ENCODE measurements at regions not wholly inside any gene's neighbourhood (a gene's known extent, or its start where the extent isn't known, plus 50 kb on each side); places are given as distances from the start of the nearest gene placed in this dataset.

GRCh38 chr7:23893176-23893941 lies 183.3 kb downstream of the STK31 start:
- Histone ChIP-seq H3K36me3 (ENCODE audit: control insufficient read depth in 2 of 2, extremely low read depth in 1 of 2, insufficient read depth in 2 of 2, low read length in 2 of 2) (no peaks in the 10 kb centered on the region), H2AFZ (ENCODE audit: control insufficient read depth, low read length) (no peak overlapping the region), H3K27ac (ENCODE audit: control insufficient read depth, insufficient read depth, low read length) (no peak overlapping the region), H4K20me1 (ENCODE audit: control insufficient read depth, extremely low read depth, insufficient read depth, low read length) (no peaks in the 10 kb centered on the region), H3K4me1 (ENCODE audit: control insufficient read depth, extremely low read depth, insufficient read depth, low read length) (no peaks in the 10 kb centered on the region), H3K9me1 (ENCODE audit: control insufficient read depth, extremely low read depth, insufficient read depth, low read length) (no peaks in the 10 kb centered on the region), H3K79me2 (ENCODE audit: control insufficient read depth, insufficient read depth, low read length) (no peaks in the 10 kb centered on the region), H3K4me2 (ENCODE audit: control insufficient read depth, extremely low read depth, insufficient read depth, low read depth, low read length) (no peak overlapping the region), H3K27me3 (ENCODE audit: control insufficient read depth, extremely low read depth, insufficient read depth, low read length) (peaks cover 3% of the 10 kb centered on the region), H3K9me3 (ENCODE audit: control insufficient read depth, low read depth, low read length) (no peaks in the 10 kb centered on the region), H3K4me3 (ENCODE audit: control insufficient read depth in 2 of 3, extremely low read depth in 1 of 3, insufficient read depth in 2 of 3, low read depth in 1 of 3, low read length in 3 of 3) (no peak overlapping the region), H3K9ac (ENCODE audit: control insufficient read depth, extremely low read depth, insufficient read depth, low read length) (no peak overlapping the region)
- FAIRE-seq (no peak), DNase-seq (ENCODE audit: low read depth, low spot score) (no peak)
- dilution Hi-C loops (cut with MboI; ENCODE audit: extremely low pct_ligation_motif_present, low sequenced_read_pairs), result no loop called here
- TF ChIP-seq EZH2 (IDR thresholded peaks at IDR 0.05; ENCODE audit: low read length) (no peak), CTCF (optimal IDR thresholded peaks at IDR 0.05 in 1 of 3, IDR thresholded peaks at IDR 0.05 in 1 of 3, conservative IDR thresholded peaks at IDR 0.05 in 1 of 3; ENCODE audit: extremely low read depth in 1 of 3, insufficient read depth in 2 of 3, low read length in 3 of 3) (no peak)

- H2AFZ ChIP-seq (ENCODE audit: control insufficient read depth, low read length), result no peak overlapping the region
- no peaks in the 10 kb centered on the region for H3K4me1 ChIP-seq (ENCODE audit: control insufficient read depth, extremely low read depth, insufficient read depth, low read length)
- FAIRE-seq (no peak), DNase-seq (ENCODE audit: low read depth, low spot score) (no peak)
- no peak overlapping the region for H3K27ac ChIP-seq (ENCODE audit: control insufficient read depth, insufficient read depth, low read length)
- H4K20me1 ChIP-seq (ENCODE audit: control insufficient read depth, extremely low read depth, insufficient read depth, low read length), result no peaks in the 10 kb centered on the region
- H3K36me3 ChIP-seq (ENCODE audit: control insufficient read depth in 2 of 2, extremely low read depth in 1 of 2, insufficient read depth in 2 of 2, low read length in 2 of 2), result no peaks in the 10 kb centered on the region
- TF ChIP-seq EZH2 (IDR thresholded peaks at IDR 0.05; ENCODE audit: low read length), result no peak
- TF ChIP-seq CTCF (optimal IDR thresholded peaks at IDR 0.05 in 1 of 3, IDR thresholded peaks at IDR 0.05 in 1 of 3, conservative IDR thresholded peaks at IDR 0.05 in 1 of 3; ENCODE audit: extremely low read depth in 1 of 3, insufficient read depth in 2 of 3, low read length in 3 of 3), result no peak
- no peaks in the 10 kb centered on the region for H3K9me1 ChIP-seq (ENCODE audit: control insufficient read depth, extremely low read depth, insufficient read depth, low read length)
- dilution Hi-C loops (cut with MboI; ENCODE audit: extremely low pct_ligation_motif_present, low sequenced_read_pairs), result no loop called here
- no peak overlapping the region for H3K4me2 ChIP-seq (ENCODE audit: control insufficient read depth, extremely low read depth, insufficient read depth, low read depth, low read length)
- no peak overlapping the region for H3K9ac ChIP-seq (ENCODE audit: control insufficient read depth, extremely low read depth, insufficient read depth, low read length)
- no peaks in the 10 kb centered on the region for H3K79me2 ChIP-seq (ENCODE audit: control insufficient read depth, insufficient read depth, low read length)
- no peak overlapping the region for H3K4me3 ChIP-seq (ENCODE audit: control insufficient read depth in 2 of 3, extremely low read depth in 1 of 3, insufficient read depth in 2 of 3, low read depth in 1 of 3, low read length in 3 of 3)
- H3K27me3 ChIP-seq (ENCODE audit: control insufficient read depth, extremely low read depth, insufficient read depth, low read length), result peaks cover 3% of the 10 kb centered on the region
- no peaks in the 10 kb centered on the region for H3K9me3 ChIP-seq (ENCODE audit: control insufficient read depth, low read depth, low read length)
These were observed 184.2 kb downstream of the STK31 start for GRCh38 chr7:23893942-23894891.
